SK-N-SH (cell line): ENCODE measurements at regions not wholly inside any gene's neighbourhood (a gene's known extent, or its start where the extent isn't known, plus 50 kb on each side); places are given as distances from the start of the nearest gene placed in this dataset.

Experiments used
- CTCF ChIA-PET: fragments of 300-600, 350-600 bp; formaldehyde crosslinking; extraction: SDS; loops from one replicate; lab custom pipeline; 2021; lab: Yijun Ruan, JAX
- POLR2A ChIA-PET: fragments of 350-600 bp; sonication (Branson Sonifier 250); formaldehyde crosslinking; extraction: SDS; loops from one replicate; lab custom pipeline; 2020; ENCODE audit warnings: antibody characterized with exemption, inconsistent platforms; lab: Yijun Ruan, JAX
- DNase-seq: peaks from one replicate; pipeline ENCODE4 v3.0.0; 2012
- H2AFZ ChIP-seq: fragments of 200-600 bp; sonication (generic); 2 replicates; pipeline ENCODE4 v1.8.1; 2016; ENCODE audit warnings: antibody characterized with exemption, mild to moderate bottlenecking, low read depth
- H3F3A ChIP-seq: fragments of 200-600 bp; sonication (generic); replicated peaks from 2 replicates; pipeline ENCODE3; 2016; ENCODE audit warnings: antibody characterized with exemption, mild to moderate bottlenecking; ENCODE audit not compliant: insufficient read depth
- H3K27ac ChIP-seq, 2 experiments: fragments of 200-500 bp in 1 of 2; fragments of 200-600 bp in 1 of 2; sonication (Bioruptor generic) in 1 of 2; sonication (generic), shearing (Covaris generic) in 1 of 2; 2 replicates each; pipeline versions ENCODE4 v1.5.1 to v1.6.1; 2014 to 2016; ENCODE audit warnings: low read depth in 2 of 2, inconsistent platforms in 1 of 2, low read length in 1 of 2, mild to moderate bottlenecking in 1 of 2, mixed read lengths in 1 of 2
- H3K27me3 ChIP-seq: fragments of 200-600 bp; sonication (generic), shearing (Covaris generic); 2 replicates; pipeline ENCODE4 v1.6.1; 2016; ENCODE audit warnings: mixed run types; ENCODE audit not compliant: insufficient read depth
- H3K36me3 ChIP-seq, 2 experiments: fragments of 200-500 bp in 1 of 2; fragments of 200-600 bp in 1 of 2; sonication (Bioruptor generic) in 1 of 2; sonication (generic) in 1 of 2; replicated peaks in 1 of 2; 2 replicates each; pipeline versions ENCODE3 to v1.5.1; 2014 to 2016; ENCODE audit warnings: low read length in 1 of 2, mild to moderate bottlenecking in 1 of 2; ENCODE audit not compliant: insufficient read depth in 2 of 2, control insufficient read depth in 1 of 2
- H3K4me1 ChIP-seq, 2 experiments: fragments of 200-500 bp in 1 of 2; fragments of 200-600 bp in 1 of 2; sonication (Bioruptor generic) in 1 of 2; sonication (generic), shearing (Covaris generic) in 1 of 2; 2 replicates each; pipeline versions ENCODE4 v1.5.1 to v1.6.1; 2014 to 2016; ENCODE audit warnings: low read depth in 1 of 2, low read length in 1 of 2, mixed run types in 1 of 2; ENCODE audit not compliant: insufficient read depth in 2 of 2, control insufficient read depth in 1 of 2
- H3K4me2 ChIP-seq: fragments of 200-600 bp; sonication (generic), shearing (Covaris generic); 2 replicates; pipeline ENCODE4 v1.6.1; 2017; ENCODE audit warnings: mixed run types
- H3K4me3 ChIP-seq, 2 experiments: fragments of 200-500 bp in 1 of 2; fragments of 200-600 bp in 1 of 2; sonication (Bioruptor generic) in 1 of 2; sonication (generic), shearing (Covaris generic) in 1 of 2; 2 replicates each; pipeline versions ENCODE4 v1.5.1 to v1.8.1; 2014 to 2016; ENCODE audit warnings: low read depth in 2 of 2, inconsistent platforms in 1 of 2, low read length in 1 of 2, mild to moderate bottlenecking in 1 of 2, mixed read lengths in 1 of 2, moderate library complexity in 1 of 2
- H3K79me2 ChIP-seq: fragments of 200-600 bp; sonication (generic); 2 replicates; pipeline ENCODE4 v1.8.1; 2017; ENCODE audit warnings: mild to moderate bottlenecking; ENCODE audit not compliant: insufficient read depth
- H3K9ac ChIP-seq: fragments of 200-600 bp; sonication (generic); 2 replicates; pipeline ENCODE4 v1.6.1; 2017; ENCODE audit warnings: mixed run types
- H3K9me2 ChIP-seq: fragments of 200-600 bp; sonication (generic); 2 replicates; pipeline ENCODE4 v1.6.1; 2017; ENCODE audit warnings: mixed run types
- H3K9me3 ChIP-seq: fragments of 200-600 bp; sonication (generic); 2 replicates; pipeline ENCODE4 v1.6.1; 2017; ENCODE audit warnings: mixed run types, mild to moderate bottlenecking, moderate library complexity
- H4K20me1 ChIP-seq: fragments of 200-600 bp; sonication (generic); 2 replicates; pipeline ENCODE4 v1.6.1; 2017; ENCODE audit warnings: mild to moderate bottlenecking, mixed run types; ENCODE audit not compliant: insufficient read depth
- ELF1 ChIP-seq: IDR thresholded peaks from 2 replicates; pipeline ENCODE4 v1.4.0; 2012
- EP300 ChIP-seq, 2 experiments: IDR thresholded peaks; 2 replicates each; pipeline versions ENCODE4 v1.4.0 to v1.6.1; 2012; ENCODE audit warnings: borderline replicate concordance in 1 of 2, low read depth in 1 of 2, low read length in 1 of 2
- GATA2 ChIP-seq: sonication (generic); formaldehyde crosslinking; IDR thresholded peaks from 2 replicates; pipeline ENCODE4 v1.5.0; 2020; ENCODE audit warnings: mild to moderate bottlenecking, missing genetic modification reagents
- SMC3 ChIP-seq: IDR thresholded peaks from 2 replicates; pipeline ENCODE4 v1.6.1; 2012; ENCODE audit warnings: low read depth, low read length, improper control_type of control experiment
- TAF1 ChIP-seq: IDR thresholded peaks from 2 replicates; pipeline ENCODE4 v1.6.1; 2012; ENCODE audit warnings: low read depth, mild to moderate bottlenecking, low read length, moderate library complexity, borderline replicate concordance
- USF2 ChIP-seq: fragments of 150-350 bp; IDR thresholded peaks from 2 replicates; pipeline ENCODE4 v1.6.1; 2017; ENCODE audit warnings: antibody characterized with exemption, low read length, low read depth, borderline replicate concordance
- WGBS: methylation state at CpG from one replicate; pipeline ENCODE4 v1.1.6; 2017; ENCODE audit warnings: low lambda C conversion rate; 5-methylcytosine and 5-hydroxymethylcytosine counted together
- TF ChIP-seq, protein P1 (sequence below): fragments of 200-600 bp; sonication (generic); IDR thresholded peaks from 2 replicates; pipeline ENCODE4 v1.6.1; 2017; ENCODE audit warnings: antibody characterized with exemption, mild to moderate bottlenecking, moderate library complexity

- Histone ChIP-seq H3K36me3 (no peaks in the 10 kb centered on the region), H3K9me3 (no peaks in the 10 kb centered on the region), H3K4me1 (peaks cover 0 to 8% of the 10 kb centered on the region in 2 experiments; a peak in 2 of 4 replicates), H4K20me1 (no peaks in the 10 kb centered on the region), H3K79me2 (no peaks in the 10 kb centered on the region), H3K27ac (no peak overlapping the region), H3K9me2 (no peaks in the 10 kb centered on the region), H3K27me3 (peaks cover 41% of the 10 kb centered on the region; the same call in 1 of the 2 replicates), H2AFZ (no peak overlapping the region), H3K9ac (no peak overlapping the region), H3K4me2 (no peak overlapping the region), H3K4me3 (no peak overlapping the region), H3F3A (no peaks in the 10 kb centered on the region)
- no peak for DNase-seq
- TF ChIP-seq EP300 (IDR thresholded peaks at IDR 0.05; ENCODE audit: borderline replicate concordance in 1 of 2, low read depth in 1 of 2, low read length in 1 of 2) (no peak), ELF1 (no peak), USF2 (no peak), TAF1 (no peak), GATA2 (CRISPR knock-in tag) (no peak)
- POLR2A ChIA-PET, result no interaction called here
- WGBS, result 27% methylated on average over 3 of the region's 3 CpGs
- CTCF ChIA-PET, result interaction anchor here (0.7 kb wide), 1 partner anchor 535 kb away, joined by 3 read pairs; no protein-coding TSS in a partner anchor
These were observed 64.5 kb downstream of the KCNA1 start for GRCh38 chr12:4974217-4974616.

DNA sequence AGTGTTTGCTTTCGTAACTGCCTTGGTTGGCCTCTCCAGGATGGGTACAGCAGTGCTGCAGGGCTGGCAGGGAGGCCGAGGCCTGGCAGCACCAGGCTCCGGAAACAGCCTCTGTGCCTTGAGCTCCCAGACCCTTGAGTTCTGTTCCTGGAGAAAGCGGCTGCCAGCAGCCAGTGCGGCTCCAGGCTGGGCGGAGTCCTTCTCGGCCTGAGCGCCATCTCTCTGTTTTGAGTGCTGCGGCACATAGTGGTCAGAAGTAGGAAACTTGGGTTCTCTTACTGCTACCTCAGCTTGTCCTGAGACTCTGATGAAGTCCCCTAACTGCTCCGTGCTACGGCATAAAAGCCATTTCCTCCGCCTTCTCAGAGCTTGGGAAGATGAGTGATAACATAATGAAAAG lies 65.9 kb downstream of the KCNA1 start:
- no peaks in the 10 kb centered on the region for H3F3A ChIP-seq

More for the DNA sequence above, 65.9 kb downstream of the KCNA1 start:
- 13% methylated on average over 8 of the region's 12 CpGs for WGBS
- Histone ChIP-seq H4K20me1 (no peaks in the 10 kb centered on the region), H3K36me3 (no peaks in the 10 kb centered on the region), H3K9me3 (no peaks in the 10 kb centered on the region), H3K4me1 (peaks cover 0 to 8% of the 10 kb centered on the region in 2 experiments; a peak in 2 of 4 replicates), H3K27me3 (peaks cover 35% of the 10 kb centered on the region; the same call in 1 of the 2 replicates), H3K4me3 (no peak overlapping the region), H3K79me2 (no peaks in the 10 kb centered on the region), H2AFZ (peak overlapping the region; percentile 77), H3K9me2 (no peaks in the 10 kb centered on the region), H3K27ac (no peak overlapping the region), H3K9ac (no peak overlapping the region), H3K4me2 (no peak overlapping the region; the same call in 1 of the 2 replicates)
- POLR2A ChIA-PET, result no interaction called here
- CTCF ChIA-PET, result interaction anchor here (0.7 to 1.4 kb wide), 3 partner anchors 118 to 127 kb away, joined by 3 to 5 read pairs (median 4); no protein-coding TSS in a partner anchor
- TF ChIP-seq, protein P1, sequence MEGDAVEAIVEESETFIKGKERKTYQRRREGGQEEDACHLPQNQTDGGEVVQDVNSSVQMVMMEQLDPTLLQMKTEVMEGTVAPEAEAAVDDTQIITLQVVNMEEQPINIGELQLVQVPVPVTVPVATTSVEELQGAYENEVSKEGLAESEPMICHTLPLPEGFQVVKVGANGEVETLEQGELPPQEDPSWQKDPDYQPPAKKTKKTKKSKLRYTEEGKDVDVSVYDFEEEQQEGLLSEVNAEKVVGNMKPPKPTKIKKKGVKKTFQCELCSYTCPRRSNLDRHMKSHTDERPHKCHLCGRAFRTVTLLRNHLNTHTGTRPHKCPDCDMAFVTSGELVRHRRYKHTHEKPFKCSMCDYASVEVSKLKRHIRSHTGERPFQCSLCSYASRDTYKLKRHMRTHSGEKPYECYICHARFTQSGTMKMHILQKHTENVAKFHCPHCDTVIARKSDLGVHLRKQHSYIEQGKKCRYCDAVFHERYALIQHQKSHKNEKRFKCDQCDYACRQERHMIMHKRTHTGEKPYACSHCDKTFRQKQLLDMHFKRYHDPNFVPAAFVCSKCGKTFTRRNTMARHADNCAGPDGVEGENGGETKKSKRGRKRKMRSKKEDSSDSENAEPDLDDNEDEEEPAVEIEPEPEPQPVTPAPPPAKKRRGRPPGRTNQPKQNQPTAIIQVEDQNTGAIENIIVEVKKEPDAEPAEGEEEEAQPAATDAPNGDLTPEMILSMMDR, result peak; percentile 48
- TF ChIP-seq USF2, result no peak
- peak; percentile 12; the same call in 1 of the 2 replicates for TF ChIP-seq SMC3
- peak; percentile 16 for DNase-seq
